COR-L47 (cell line): ENCODE measurements at regions not wholly inside any gene's neighbourhood (a gene's known extent, or its start where the extent isn't known, plus 50 kb on each side); places are given as distances from the start of the nearest gene placed in this dataset.

Experiments
- DNase-seq: peaks from one replicate; lab custom pipeline; 2025; lab: John Stamatoyannopoulos, UW

GRCh38 chr6:137353842-137354397, 134.7 kb upstream of the IFNGR1 start:
- DNase-seq: no peak

GRCh38 chr6:137353346-137353745, 134.2 kb upstream of the IFNGR1 start:
- no peak for DNase-seq

GRCh38 chr6:137352859-137353258, 133.7 kb upstream of the IFNGR1 start:
- DNase-seq: no peak

GRCh38 chr6:137351890-137352289, 132.7 kb upstream of the IFNGR1 start:
- DNase-seq: no peak

- no peak for DNase-seq
Measured at GRCh38 chr6:137350857-137351256, 131.7 kb upstream of the IFNGR1 start.

- DNase-seq: no peak
Measured at GRCh38 chr6:137349856-137350830, 131.0 kb upstream of the IFNGR1 start.

GRCh38 chr6:137348777-137349176, 129.6 kb upstream of the IFNGR1 start:
- no peak for DNase-seq

GRCh38 chr6:137343241-137343640, 124.1 kb upstream of the IFNGR1 start:
- no peak for DNase-seq

- DNase-seq: no peak
Measured at GRCh38 chr6:137342607-137343190, 123.5 kb upstream of the IFNGR1 start.

- DNase-seq: peak; percentile 44
Measured at GRCh38 chr6:137341681-137342195, 122.6 kb upstream of the IFNGR1 start.

- no peak for DNase-seq
Measured at GRCh38 chr6:137339929-137340559, 120.9 kb upstream of the IFNGR1 start.

- no peak for DNase-seq
Measured at GRCh38 chr6:137334884-137335283, 115.7 kb upstream of the IFNGR1 start.

- no peak for DNase-seq
Measured at GRCh38 chr6:137334094-137334493, 114.9 kb upstream of the IFNGR1 start.

GRCh38 chr6:137332637-137333280, 113.6 kb upstream of the IFNGR1 start:
- no peak for DNase-seq

- DNase-seq: no peak
Measured at GRCh38 chr6:137323860-137324259, 104.7 kb upstream of the IFNGR1 start.

GRCh38 chr6:137320271-137320670, 101.1 kb upstream of the IFNGR1 start:
- DNase-seq: no peak

GRCh38 chr6:137316626-137317025, 97.4 kb upstream of the IFNGR1 start:
- no peak for DNase-seq

GRCh38 chr6:137315081-137315480, 95.9 kb upstream of the IFNGR1 start:
- no peak for DNase-seq

- DNase-seq: peak; percentile 41
Measured at GRCh38 chr6:137313928-137314855, 95.0 kb upstream of the IFNGR1 start.

GRCh38 chr6:137313211-137313610, 94.0 kb upstream of the IFNGR1 start:
- no peak for DNase-seq

- no peak for DNase-seq
Measured at GRCh38 chr6:137311940-137312339, 92.8 kb upstream of the IFNGR1 start.
